ENCODE measurements at regions not wholly inside any gene's neighbourhood (a gene's known extent, or its start where the extent isn't known, plus 50 kb on each side); places are given as distances from the start of the nearest gene placed in this dataset.

DNA sequence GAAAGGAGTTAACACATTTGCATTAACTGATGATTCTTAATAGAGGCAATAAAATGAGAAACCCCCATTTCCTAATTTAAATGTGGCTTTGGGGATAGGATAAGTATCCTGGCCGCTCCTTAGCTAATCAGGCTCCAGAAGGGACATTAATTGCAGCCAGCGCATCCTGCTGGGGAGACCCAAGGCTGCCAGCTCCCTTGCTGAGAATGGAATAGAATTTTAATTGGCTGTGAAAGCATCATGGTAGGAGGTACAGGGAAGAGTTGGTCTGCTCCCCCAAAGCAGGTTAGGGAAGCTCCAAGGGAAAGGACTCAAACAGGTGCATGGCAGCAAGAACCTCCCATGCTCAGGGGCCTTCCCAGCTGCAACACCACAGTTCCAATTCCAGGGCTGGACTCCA lies 71.4 kb downstream of the MARCHF4 start:
- TF ChIP-seq POLR2A (IDR thresholded peaks at IDR 0.05) (no peak), POLR2AphosphoS5 (IDR thresholded peaks at IDR 0.05) (no peak)
- TF ChIP-seq, protein P1, sequence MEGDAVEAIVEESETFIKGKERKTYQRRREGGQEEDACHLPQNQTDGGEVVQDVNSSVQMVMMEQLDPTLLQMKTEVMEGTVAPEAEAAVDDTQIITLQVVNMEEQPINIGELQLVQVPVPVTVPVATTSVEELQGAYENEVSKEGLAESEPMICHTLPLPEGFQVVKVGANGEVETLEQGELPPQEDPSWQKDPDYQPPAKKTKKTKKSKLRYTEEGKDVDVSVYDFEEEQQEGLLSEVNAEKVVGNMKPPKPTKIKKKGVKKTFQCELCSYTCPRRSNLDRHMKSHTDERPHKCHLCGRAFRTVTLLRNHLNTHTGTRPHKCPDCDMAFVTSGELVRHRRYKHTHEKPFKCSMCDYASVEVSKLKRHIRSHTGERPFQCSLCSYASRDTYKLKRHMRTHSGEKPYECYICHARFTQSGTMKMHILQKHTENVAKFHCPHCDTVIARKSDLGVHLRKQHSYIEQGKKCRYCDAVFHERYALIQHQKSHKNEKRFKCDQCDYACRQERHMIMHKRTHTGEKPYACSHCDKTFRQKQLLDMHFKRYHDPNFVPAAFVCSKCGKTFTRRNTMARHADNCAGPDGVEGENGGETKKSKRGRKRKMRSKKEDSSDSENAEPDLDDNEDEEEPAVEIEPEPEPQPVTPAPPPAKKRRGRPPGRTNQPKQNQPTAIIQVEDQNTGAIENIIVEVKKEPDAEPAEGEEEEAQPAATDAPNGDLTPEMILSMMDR (IDR thresholded peaks at IDR 0.05): no peak

Measured in prostate gland (tissue), 2 donors.